ENCODE measurements at regions not wholly inside any gene's neighbourhood (a gene's known extent, or its start where the extent isn't known, plus 50 kb on each side); places are given as distances from the start of the nearest gene placed in this dataset.

GRCh38 chr2:21452263-21452662, 328.5 kb downstream of the TDRD15 start:
- no peak for DNase-seq

GRCh38 chr2:21452678-21453077, 328.9 kb downstream of the TDRD15 start:
- DNase-seq: no peak

- no peak for DNase-seq
Observed at GRCh38 chr2:21453723-21454450, 330.1 kb downstream of the TDRD15 start.

- DNase-seq: no peak
Observed at GRCh38 chr2:21454839-21455238, 331.1 kb downstream of the TDRD15 start.

- DNase-seq: no peak
Observed at GRCh38 chr2:21461754-21462240, 338.0 kb downstream of the TDRD15 start.

DNA sequence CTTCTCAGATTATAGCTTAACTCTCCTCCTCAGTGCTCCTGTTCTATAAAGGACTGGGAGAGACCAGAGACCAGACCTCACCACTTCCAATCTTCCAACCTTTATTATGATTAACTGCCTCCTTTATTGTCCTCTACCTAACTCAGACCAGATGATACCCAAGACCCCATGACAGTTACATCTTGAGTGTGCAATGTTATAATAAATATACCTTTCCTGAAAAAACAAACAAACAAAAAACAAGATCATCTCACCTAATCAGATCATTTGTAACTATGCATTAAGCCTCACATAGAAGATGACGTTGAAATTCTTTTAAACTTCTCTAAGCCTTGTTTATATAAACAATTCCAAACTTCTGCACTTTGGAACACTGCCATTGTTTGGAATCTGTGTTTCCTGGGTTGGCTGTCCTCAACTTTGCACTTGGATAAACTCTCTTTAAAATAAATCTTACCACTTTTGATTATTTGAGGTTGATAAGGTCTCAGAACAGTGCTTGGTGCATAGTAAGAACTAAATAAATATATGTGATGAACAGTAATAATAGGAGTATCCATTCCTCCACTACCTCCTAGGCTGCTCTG, 342.7 kb downstream of the TDRD15 start:
- DNase-seq: no peak

- DNase-seq: no peak
Observed at GRCh38 chr2:21467280-21467818, 343.6 kb downstream of the TDRD15 start.

DNA sequence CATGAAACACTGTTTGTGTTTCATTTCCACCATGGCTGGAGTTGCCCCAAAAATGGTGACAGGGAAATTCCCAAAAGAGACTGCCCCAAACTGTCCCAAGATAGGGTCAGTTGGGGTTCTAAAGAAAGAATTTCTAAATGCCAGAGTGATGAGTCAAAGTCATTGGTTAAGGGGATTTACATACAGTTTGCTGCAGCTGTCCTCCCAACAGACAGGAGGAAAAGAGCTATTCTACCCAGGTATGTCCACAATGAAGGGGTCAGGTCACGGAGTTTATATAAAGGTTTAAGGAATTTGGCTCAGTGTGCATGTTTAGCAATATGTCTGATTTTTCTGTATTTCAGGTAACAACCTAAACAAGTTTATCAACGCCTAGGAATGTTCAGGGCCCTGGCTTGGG, 344.1 kb downstream of the TDRD15 start:
- DNase-seq: no peak

GRCh38 chr2:21468624-21469023, 344.9 kb downstream of the TDRD15 start:
- no peak for DNase-seq

- no peak for DNase-seq
Observed at GRCh38 chr2:21469158-21469557, 345.4 kb downstream of the TDRD15 start.

DNA sequence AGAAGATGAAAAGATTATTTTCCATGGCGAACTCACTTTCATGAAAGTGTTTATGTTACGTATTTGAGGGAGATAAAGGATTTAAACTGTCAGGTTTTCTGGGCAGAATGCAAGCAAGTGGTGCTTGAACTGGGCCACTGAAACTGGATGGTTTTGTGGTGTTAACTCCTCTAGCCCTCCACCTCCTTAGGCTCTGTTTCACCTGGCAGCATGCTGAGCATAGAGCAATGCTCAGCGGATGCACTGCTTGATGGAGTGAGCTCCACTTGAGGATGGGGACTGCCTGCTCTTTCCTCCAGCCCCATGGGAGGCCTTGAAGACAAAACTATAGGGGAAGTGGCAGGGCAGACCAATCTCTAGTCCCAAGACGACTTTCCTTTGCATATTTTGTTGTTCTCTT, 345.8 kb downstream of the TDRD15 start:
- no peak for DNase-seq

- DNase-seq: no peak
Observed at GRCh38 chr2:21480162-21480561, 356.4 kb downstream of the TDRD15 start.

- DNase-seq: no peak
Observed at GRCh38 chr2:21484643-21485042, 360.9 kb downstream of the TDRD15 start.

DNA sequence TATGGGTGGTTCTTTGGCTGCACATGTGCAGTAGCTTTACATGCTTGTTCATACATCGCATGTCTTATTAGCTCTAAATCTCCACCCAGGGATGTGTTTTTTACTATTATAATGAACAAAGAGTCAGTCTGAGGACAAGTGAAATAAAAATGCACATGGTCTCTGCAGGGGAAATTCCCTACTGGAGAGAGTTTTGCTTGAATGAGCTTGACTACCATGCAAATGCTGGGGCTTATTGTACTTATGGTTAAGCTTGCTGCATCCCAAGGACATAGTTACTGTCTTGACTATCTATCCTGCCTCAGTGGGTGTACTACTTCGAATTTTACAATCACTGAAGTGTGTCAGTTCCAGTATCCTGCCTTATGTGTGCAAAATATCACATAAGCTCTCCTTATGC, 362.7 kb downstream of the TDRD15 start:
- no peak for DNase-seq

DNA sequence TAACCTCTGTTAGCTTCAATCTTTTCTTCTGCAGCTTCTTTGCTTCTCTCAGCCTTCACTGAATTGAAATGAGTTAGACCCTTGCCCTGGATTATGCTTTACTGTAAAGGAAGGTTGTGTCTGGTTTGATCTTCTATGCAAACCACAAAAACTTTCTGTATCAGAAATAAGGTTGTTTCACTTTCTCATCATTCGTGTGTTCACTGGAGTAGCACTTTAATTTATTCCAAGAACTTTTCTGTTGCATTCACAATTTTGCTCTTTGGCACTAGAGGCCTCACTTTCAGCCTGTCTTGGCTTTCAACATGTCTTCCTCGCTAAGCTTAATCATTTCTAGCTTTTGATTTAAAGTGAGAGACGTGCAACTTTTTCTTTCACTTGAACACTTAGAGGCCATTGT, 365.3 kb downstream of the TDRD15 start:
- DNase-seq: no peak

- no peak for DNase-seq
Observed at GRCh38 chr2:21498016-21498415, 374.2 kb downstream of the TDRD15 start.

DNA sequence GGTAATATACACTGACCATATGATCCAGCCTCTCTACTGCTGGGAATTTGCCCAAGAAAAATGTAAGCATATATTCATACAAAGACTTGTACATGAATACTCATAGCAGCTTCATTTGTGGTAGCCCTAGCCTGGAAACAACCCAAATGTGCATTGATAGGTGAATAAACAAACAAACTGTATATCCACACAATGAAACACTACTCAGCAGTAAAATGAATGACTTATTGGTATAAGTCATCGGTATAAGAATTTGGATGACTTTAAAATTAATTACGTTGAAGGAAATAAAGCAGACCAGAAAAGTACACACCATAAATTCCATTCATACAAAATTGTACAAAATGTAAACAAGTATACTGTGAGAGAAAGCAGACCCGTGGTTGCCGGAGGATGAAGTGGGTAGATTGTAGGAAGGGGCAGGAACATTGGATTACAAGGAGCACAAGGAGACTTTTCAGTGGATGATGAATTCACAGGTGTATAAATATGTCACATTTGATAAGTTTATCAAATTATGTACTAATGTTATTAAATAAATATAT, 376.7 kb downstream of the TDRD15 start:
- DNase-seq: no peak

DNA sequence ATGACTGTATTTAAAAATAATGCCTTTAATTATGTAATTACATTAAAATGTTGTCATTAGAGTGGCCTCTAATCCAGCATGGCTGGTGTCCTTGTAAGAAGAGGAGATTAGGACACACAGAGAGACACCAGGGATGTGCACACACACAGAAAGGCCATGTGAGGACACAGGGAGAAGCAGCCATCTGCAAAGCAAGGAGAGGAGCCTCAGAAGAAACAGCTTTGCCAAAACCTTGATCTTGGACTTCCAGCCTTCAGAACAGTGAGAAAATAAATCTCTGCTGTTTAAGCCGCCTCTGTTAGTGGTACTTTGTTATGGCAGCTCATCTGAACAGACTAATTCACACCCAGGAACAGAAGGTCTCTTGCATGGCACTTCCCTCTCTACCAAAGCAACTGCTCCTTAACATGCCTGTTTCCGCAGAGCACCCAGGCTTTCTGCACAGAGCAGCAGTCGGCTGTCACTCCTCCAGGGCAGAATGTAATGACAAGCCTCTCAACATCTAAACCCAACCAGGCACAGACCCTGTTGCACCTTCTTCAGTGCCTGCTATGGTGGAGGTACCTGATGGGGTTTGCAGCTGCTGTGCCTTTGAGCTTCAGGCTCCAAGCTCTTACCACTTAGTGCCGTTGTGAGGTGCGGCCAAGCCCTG, 377.7 kb downstream of the TDRD15 start:
- DNase-seq: no peak

DNA sequence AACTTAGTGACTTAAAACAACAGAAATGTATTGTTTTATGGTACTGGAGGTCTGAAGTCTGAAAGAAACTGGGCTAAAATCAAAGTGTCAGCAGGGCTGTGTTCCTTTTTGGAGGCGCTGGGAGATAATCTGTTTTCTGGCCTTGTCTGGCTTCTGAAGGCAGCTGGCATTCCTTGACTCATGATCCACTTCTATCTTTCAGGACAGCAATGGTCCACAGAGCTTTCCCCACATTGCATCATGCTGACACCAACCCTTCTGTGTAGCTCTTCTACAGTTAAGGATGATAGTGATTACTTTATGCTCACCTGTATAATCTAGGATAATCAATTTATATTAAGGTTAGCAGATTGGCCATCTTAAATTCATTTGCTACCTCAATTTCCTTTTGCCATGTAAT, 392.1 kb downstream of the TDRD15 start:
- DNase-seq: no peak

DNA sequence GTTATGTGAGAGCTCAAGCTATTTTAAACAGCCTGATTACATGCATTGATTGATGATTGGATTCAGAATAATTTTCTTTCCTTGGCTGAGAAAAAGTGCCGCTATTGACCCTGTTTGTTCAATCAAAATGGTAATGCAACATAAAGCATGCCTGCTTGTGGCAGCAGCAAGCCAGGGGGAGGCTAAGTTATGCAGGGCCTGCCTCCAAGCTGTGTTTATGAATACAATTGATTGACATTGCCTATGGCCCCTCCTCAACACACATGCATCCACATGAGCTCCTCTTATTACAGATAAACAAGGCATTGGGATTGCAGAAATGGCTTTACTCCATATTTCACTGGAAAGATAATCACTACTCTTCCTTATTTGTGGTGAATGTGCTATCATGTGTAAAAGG, 395.6 kb downstream of the TDRD15 start:
- DNase-seq: no peak

- no peak for DNase-seq
Observed at GRCh38 chr2:21519821-21520220, 396.1 kb downstream of the TDRD15 start.

GRCh38 chr2:21535826-21536225, 412.1 kb downstream of the TDRD15 start:
- DNase-seq: no peak

- DNase-seq: no peak
Observed at GRCh38 chr2:21539685-21540084, 415.9 kb downstream of the TDRD15 start.

- no peak for DNase-seq
Observed at GRCh38 chr2:21543630-21544029, 419.9 kb downstream of the TDRD15 start.

Data from GF-D8 (cell line).